ENCODE measurements at regions not wholly inside any gene's neighbourhood (a gene's known extent, or its start where the extent isn't known, plus 50 kb on each side); places are given as distances from the start of the nearest gene placed in this dataset.

- TF ChIP-seq ARNTL (CRISPR knock-in tag; IDR thresholded peaks at IDR 0.05; ENCODE audit: borderline replicate concordance, low read depth) (no peak), RARB (CRISPR knock-in tag; IDR thresholded peaks at IDR 0.05) (no peak), ZC3H10 (CRISPR knock-in tag; IDR thresholded peaks at IDR 0.05) (no peak), ZFP30 (CRISPR knock-in tag; IDR thresholded peaks at IDR 0.05) (no peak), ZNF70 (CRISPR knock-in tag; IDR thresholded peaks at IDR 0.05) (no peak), POU6F1 (CRISPR knock-in tag; IDR thresholded peaks at IDR 0.05; ENCODE audit: borderline replicate concordance, low read depth) (no peak), GLIS3 (CRISPR knock-in tag; IDR thresholded peaks at IDR 0.05) (no peak), ESRRG (CRISPR knock-in tag; IDR thresholded peaks at IDR 0.05) (no peak), CREB5 (CRISPR knock-in tag; IDR thresholded peaks at IDR 0.05; ENCODE audit: low read depth) (no peak), ZNF565 (CRISPR knock-in tag; conservative IDR thresholded peaks at IDR 0.05; ENCODE audit: low read depth) (no peak), ZNF8 (CRISPR knock-in tag; IDR thresholded peaks at IDR 0.05) (no peak), PPARA (CRISPR knock-in tag; IDR thresholded peaks at IDR 0.05; ENCODE audit: borderline replicate concordance) (no peak), TOX (CRISPR knock-in tag; IDR thresholded peaks at IDR 0.05; ENCODE audit: borderline replicate concordance) (no peak)
- TF ChIP-seq, protein P1, sequence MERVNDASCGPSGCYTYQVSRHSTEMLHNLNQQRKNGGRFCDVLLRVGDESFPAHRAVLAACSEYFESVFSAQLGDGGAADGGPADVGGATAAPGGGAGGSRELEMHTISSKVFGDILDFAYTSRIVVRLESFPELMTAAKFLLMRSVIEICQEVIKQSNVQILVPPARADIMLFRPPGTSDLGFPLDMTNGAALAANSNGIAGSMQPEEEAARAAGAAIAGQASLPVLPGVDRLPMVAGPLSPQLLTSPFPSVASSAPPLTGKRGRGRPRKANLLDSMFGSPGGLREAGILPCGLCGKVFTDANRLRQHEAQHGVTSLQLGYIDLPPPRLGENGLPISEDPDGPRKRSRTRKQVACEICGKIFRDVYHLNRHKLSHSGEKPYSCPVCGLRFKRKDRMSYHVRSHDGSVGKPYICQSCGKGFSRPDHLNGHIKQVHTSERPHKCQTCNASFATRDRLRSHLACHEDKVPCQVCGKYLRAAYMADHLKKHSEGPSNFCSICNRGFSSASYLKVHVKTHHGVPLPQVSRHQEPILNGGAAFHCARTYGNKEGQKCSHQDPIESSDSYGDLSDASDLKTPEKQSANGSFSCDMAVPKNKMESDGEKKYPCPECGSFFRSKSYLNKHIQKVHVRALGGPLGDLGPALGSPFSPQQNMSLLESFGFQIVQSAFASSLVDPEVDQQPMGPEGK (CRISPR knock-in tag; IDR thresholded peaks at IDR 0.05; ENCODE audit: borderline replicate concordance) = no peak
Measured at GRCh38 chr12:63034601-63035000, 99.7 kb upstream of the PPM1H start.

Measured in SK-N-SH treated with all-trans-retinoic acid at 6 μM for 48 hours (cell line).